Neural progenitor cell (in vitro differentiated cells): ENCODE measurements at regions not wholly inside any gene's neighbourhood (a gene's known extent, or its start where the extent isn't known, plus 50 kb on each side); places are given as distances from the start of the nearest gene placed in this dataset.

ENCODE experiments used
- DNase-seq: peaks from one replicate; pipeline ENCODE4 v3.0.0-alpha.2; 2016; ENCODE audit warnings: low spot score
- H2AFZ ChIP-seq: fragments of 200-600 bp; sonication (generic); replicated peaks from 2 replicates; pipeline ENCODE4 v1.6.1; 2016; ENCODE audit warnings: antibody characterized with exemption
- H3F3A ChIP-seq: fragments of 200-600 bp; sonication (generic); 2 replicates; pipeline ENCODE4 v1.6.1; 2016; ENCODE audit warnings: antibody characterized with exemption, low read depth
- H3K27ac ChIP-seq: fragments of 200-600 bp; sonication (generic); 2 replicates; pipeline ENCODE4 v1.5.1; 2016; ENCODE audit warnings: mild to moderate bottlenecking
- H3K27me3 ChIP-seq: fragments of 200-600 bp; sonication (generic); 2 replicates; pipeline ENCODE4 v1.6.1; 2016; ENCODE audit warnings: mild to moderate bottlenecking, moderate library complexity
- H3K36me3 ChIP-seq: fragments of 200-600 bp; sonication (generic); 2 replicates; pipeline ENCODE4 v1.5.1; 2016
- H3K4me1 ChIP-seq: fragments of 200-600 bp; sonication (generic); 2 replicates; pipeline ENCODE4 v1.6.1; 2016; ENCODE audit warnings: mixed run types
- H3K4me2 ChIP-seq: fragments of 200-600 bp; sonication (generic); 2 replicates; pipeline ENCODE4 v1.6.1; 2016
- H3K4me3 ChIP-seq: fragments of 200-600 bp; sonication (generic); 2 replicates; pipeline ENCODE4 v1.5.1; 2016
- H3K79me2 ChIP-seq: fragments of 200-600 bp; sonication (generic); 2 replicates; pipeline ENCODE4 v1.6.1; 2016; ENCODE audit warnings: low read depth
- H3K9ac ChIP-seq: fragments of 200-600 bp; sonication (generic); 2 replicates; pipeline ENCODE4 v1.6.1; 2016
- H3K9me3 ChIP-seq: fragments of 200-600 bp; sonication (generic); 2 replicates; pipeline ENCODE4 v1.5.1; 2016; ENCODE audit warnings: low read depth
- H4K20me1 ChIP-seq: fragments of 200-600 bp; sonication (generic); 2 replicates; pipeline ENCODE4 v1.6.1; 2016; ENCODE audit warnings: low read depth
- H3K27ac Mint-ChIP-seq: 3 replicates; pipeline ENCODE4 v1.8.0; 2021; ENCODE audit warnings: mixed read lengths
- H3K27me3 Mint-ChIP-seq: 2 replicates; pipeline ENCODE4 v1.8.0; 2022; ENCODE audit warnings: low read depth, mild to moderate bottlenecking, inconsistent platforms, moderate library complexity, mixed read lengths; ENCODE audit not compliant: insufficient read depth
- H3K36me3 Mint-ChIP-seq: 3 replicates; pipeline ENCODE4 v1.8.0; 2021; ENCODE audit warnings: mixed read lengths
- H3K4me1 Mint-ChIP-seq: 3 replicates; pipeline ENCODE4 v1.8.0; 2021; ENCODE audit warnings: mixed read lengths
- H3K4me3 Mint-ChIP-seq: 3 replicates; pipeline ENCODE4 v1.8.0; 2021; ENCODE audit warnings: mild to moderate bottlenecking, moderate library complexity, mixed read lengths
- H3K9me3 Mint-ChIP-seq: 3 replicates; pipeline ENCODE4 v1.8.0; 2020; ENCODE audit warnings: mixed read lengths
- CTCF ChIP-seq: fragments of 200-600 bp; sonication (generic); IDR thresholded peaks from 2 replicates; pipeline ENCODE4 v1.5.1; 2017; ENCODE audit warnings: antibody characterized with exemption, mild to moderate bottlenecking
- EZH2 ChIP-seq: fragments of 200-600 bp; sonication (generic); IDR thresholded peaks from 2 replicates; pipeline ENCODE4 v1.6.1; 2017; ENCODE audit warnings: antibody characterized with exemption, mild to moderate bottlenecking, moderate library complexity
- EZH2phosphoT487 ChIP-seq: fragments of 200-600 bp; sonication (generic); IDR thresholded peaks from 2 replicates; pipeline ENCODE4 v1.6.1; 2017; ENCODE audit warnings: antibody characterized with exemption

- no peak for DNase-seq
- no peaks in the 10 kb centered on the region for H3K9me3 ChIP-seq
- TF ChIP-seq EZH2, result no peak
- no peak for TF ChIP-seq EZH2phosphoT487
- TF ChIP-seq CTCF, result no peak
- H3K36me3 ChIP-seq, result no peaks in the 10 kb centered on the region
- Mint-ChIP-seq H3K36me3 (peaks cover 42% of the 10 kb centered on the region), H3K4me1 (peaks cover 3% of the 10 kb centered on the region), H3K27ac (no peak overlapping the region), H3K9me3 (peaks cover 10% of the 10 kb centered on the region), H3K27me3 (no peaks in the 10 kb centered on the region), H3K4me3 (no peak overlapping the region)
- no peak overlapping the region for H3K27ac ChIP-seq
- no peak overlapping the region for H3K4me2 ChIP-seq
- no peaks in the 10 kb centered on the region for H3K27me3 ChIP-seq
- no peaks in the 10 kb centered on the region for H4K20me1 ChIP-seq
- H2AFZ ChIP-seq, result no peak overlapping the region
- no peak overlapping the region for H3K4me3 ChIP-seq
- no peaks in the 10 kb centered on the region for H3K79me2 ChIP-seq
- no peaks in the 10 kb centered on the region for H3F3A ChIP-seq
- H3K9ac ChIP-seq, result no peak overlapping the region
- no peaks in the 10 kb centered on the region for H3K4me1 ChIP-seq
These were observed 648.1 kb downstream of the USP25 start for GRCh38 chr21:16377857-16378256.

GRCh38 chr21:16378525-16378924, 648.7 kb downstream of the USP25 start:
- H3K4me3 ChIP-seq, result no peak overlapping the region
- H3K4me2 ChIP-seq, result no peak overlapping the region
- no peaks in the 10 kb centered on the region for H3K36me3 ChIP-seq
- H3F3A ChIP-seq, result no peaks in the 10 kb centered on the region
- no peaks in the 10 kb centered on the region for H3K27me3 ChIP-seq
- H3K9me3 ChIP-seq, result no peaks in the 10 kb centered on the region
- no peak overlapping the region for H3K9ac ChIP-seq
- Mint-ChIP-seq H3K36me3 (peaks cover 39% of the 10 kb centered on the region), H3K27ac (no peak overlapping the region), H3K4me1 (peaks cover 3% of the 10 kb centered on the region), H3K9me3 (peaks cover 10% of the 10 kb centered on the region), H3K27me3 (no peaks in the 10 kb centered on the region), H3K4me3 (no peak overlapping the region)
- no peak overlapping the region for H3K27ac ChIP-seq
- no peaks in the 10 kb centered on the region for H4K20me1 ChIP-seq
- no peaks in the 10 kb centered on the region for H3K4me1 ChIP-seq
- no peaks in the 10 kb centered on the region for H3K79me2 ChIP-seq
- TF ChIP-seq EZH2 (no peak), EZH2phosphoT487 (no peak), CTCF (no peak)
- no peak overlapping the region for H2AFZ ChIP-seq
- no peak for DNase-seq

- Histone ChIP-seq H3K9ac (no peak overlapping the region), H3F3A (no peaks in the 10 kb centered on the region), H3K4me2 (no peak overlapping the region), H3K36me3 (no peaks in the 10 kb centered on the region), H2AFZ (no peak overlapping the region), H3K4me3 (no peak overlapping the region), H3K4me1 (no peaks in the 10 kb centered on the region), H3K79me2 (no peaks in the 10 kb centered on the region), H4K20me1 (no peaks in the 10 kb centered on the region), H3K27ac (no peak overlapping the region), H3K27me3 (no peaks in the 10 kb centered on the region), H3K9me3 (no peaks in the 10 kb centered on the region)
- DNase-seq, result no peak
- Mint-ChIP-seq H3K4me1 (no peaks in the 10 kb centered on the region), H3K27me3 (no peaks in the 10 kb centered on the region), H3K9me3 (peaks cover 24% of the 10 kb centered on the region), H3K27ac (no peak overlapping the region), H3K4me3 (no peak overlapping the region), H3K36me3 (peaks cover 39% of the 10 kb centered on the region)
- no peak for TF ChIP-seq EZH2phosphoT487
- no peak for TF ChIP-seq CTCF
- no peak for TF ChIP-seq EZH2
These were observed 658.5 kb downstream of the USP25 start for GRCh38 chr21:16388291-16388690.
